Dendritic cell treated with granulocyte-macrophage colony-stimulating factor and Interleukin-4, amounts not matched to agents 40 ng/mL and 50 ng/mL, for 4 days (primary cell): ENCODE measurements at regions not wholly inside any gene's neighbourhood (a gene's known extent, or its start where the extent isn't known, plus 50 kb on each side); places are given as distances from the start of the nearest gene placed in this dataset.

Experiments used
- H3K27ac Mint-ChIP-seq: one replicate; pipeline ENCODE4 v1.8.0; 2022; ENCODE audit warnings: mild to moderate bottlenecking, mixed read lengths
- H3K27me3 Mint-ChIP-seq: one replicate; pipeline ENCODE4 v1.8.0; 2022; ENCODE audit warnings: mild to moderate bottlenecking, mixed read lengths
- H3K36me3 Mint-ChIP-seq: one replicate; pipeline ENCODE4 v1.8.0; 2022; ENCODE audit warnings: low read depth, mixed read lengths
- H3K4me1 Mint-ChIP-seq: one replicate; pipeline ENCODE4 v1.8.0; 2022; ENCODE audit warnings: low read depth, mixed read lengths
- H3K4me3 Mint-ChIP-seq: one replicate; pipeline ENCODE4 v1.8.0; 2022; ENCODE audit warnings: mild to moderate bottlenecking, moderate library complexity, mixed read lengths
- H3K9me3 Mint-ChIP-seq: one replicate; pipeline ENCODE4 v1.8.0; 2022; ENCODE audit warnings: mixed read lengths
- intact Hi-C: fragments of 100-400 bp; cut with micrococcal nuclease; formaldehyde crosslinking; loops from one replicate; pipeline ENCODE4 v1.15.0; 2022

- Mint-ChIP-seq H3K36me3 (no peaks in the 10 kb centered on the region), H3K4me1 (no peaks in the 10 kb centered on the region), H3K9me3 (no peaks in the 10 kb centered on the region), H3K4me3 (no peak overlapping the region), H3K27me3 (no peaks in the 10 kb centered on the region), H3K27ac (no peak overlapping the region)
- intact Hi-C loops, result no loop called here
Measured at GRCh38 chrX:84893897-84894296, 109.8 kb upstream of the APOOL start.

- H3K4me3 Mint-ChIP-seq, result no peak overlapping the region
- intact Hi-C loops, result loop anchor here (5.0 kb wide), 2 partner anchors 175 to 860 kb away; no protein-coding TSS in a partner anchor
- no peak overlapping the region for H3K27ac Mint-ChIP-seq
- no peaks in the 10 kb centered on the region for H3K4me1 Mint-ChIP-seq
- no peaks in the 10 kb centered on the region for H3K36me3 Mint-ChIP-seq
- H3K9me3 Mint-ChIP-seq, result no peaks in the 10 kb centered on the region
- no peaks in the 10 kb centered on the region for H3K27me3 Mint-ChIP-seq
Measured at GRCh38 chrX:84907324-84907968, 96.2 kb upstream of the APOOL start.

- intact Hi-C loops, result loop anchor here (5.0 kb wide), 2 partner anchors 177 to 862 kb away; no protein-coding TSS in a partner anchor
- Mint-ChIP-seq H3K27me3 (no peaks in the 10 kb centered on the region), H3K27ac (no peak overlapping the region), H3K4me1 (no peaks in the 10 kb centered on the region), H3K4me3 (no peak overlapping the region), H3K9me3 (no peaks in the 10 kb centered on the region), H3K36me3 (no peaks in the 10 kb centered on the region)
Measured at GRCh38 chrX:84909151-84909550, 94.5 kb upstream of the APOOL start.

- Mint-ChIP-seq H3K4me1 (no peaks in the 10 kb centered on the region), H3K27me3 (no peaks in the 10 kb centered on the region), H3K9me3 (no peaks in the 10 kb centered on the region), H3K4me3 (no peak overlapping the region), H3K36me3 (no peaks in the 10 kb centered on the region), H3K27ac (no peak overlapping the region)
- intact Hi-C loops, result no loop called here
Measured at GRCh38 chrX:84924624-84925023, 79.1 kb upstream of the APOOL start.

- no peaks in the 10 kb centered on the region for H3K9me3 Mint-ChIP-seq
- H3K36me3 Mint-ChIP-seq, result no peaks in the 10 kb centered on the region
- no peaks in the 10 kb centered on the region for H3K4me1 Mint-ChIP-seq
- H3K27me3 Mint-ChIP-seq, result no peaks in the 10 kb centered on the region
- intact Hi-C loops, result no loop called here
- no peak overlapping the region for H3K27ac Mint-ChIP-seq
- no peak overlapping the region for H3K4me3 Mint-ChIP-seq
Measured at GRCh38 chrX:84932814-84933213, 70.9 kb upstream of the APOOL start.

- Mint-ChIP-seq H3K9me3 (no peaks in the 10 kb centered on the region), H3K36me3 (no peaks in the 10 kb centered on the region), H3K4me3 (no peak overlapping the region), H3K4me1 (no peaks in the 10 kb centered on the region), H3K27me3 (no peaks in the 10 kb centered on the region), H3K27ac (no peak overlapping the region)
- intact Hi-C loops, result no loop called here
Measured at GRCh38 chrX:84933956-84934556, 69.6 kb upstream of the APOOL start.
